ENCODE measurements at regions not wholly inside any gene's neighbourhood (a gene's known extent, or its start where the extent isn't known, plus 50 kb on each side); places are given as distances from the start of the nearest gene placed in this dataset.

DNA sequence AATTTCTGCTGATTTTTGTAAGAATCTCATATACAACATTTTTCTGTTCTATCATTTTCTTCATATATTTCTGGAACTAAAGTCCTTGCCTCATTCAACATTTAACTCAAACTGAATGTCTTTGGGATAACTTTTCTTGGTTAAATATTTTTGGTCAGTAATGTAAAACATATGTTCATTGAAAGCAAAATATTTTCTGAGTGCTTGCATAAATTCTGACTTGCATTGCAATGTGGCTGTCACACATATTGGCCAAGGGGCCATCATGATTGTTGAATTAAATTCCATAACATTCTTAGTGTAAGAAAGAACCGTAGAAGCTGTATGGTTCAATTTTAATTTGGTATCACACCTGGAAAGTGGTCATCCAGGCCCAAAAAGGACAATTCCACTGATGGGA, 369.4 kb downstream of the GALC start:
- no peaks in the 10 kb centered on the region for H3K4me1 ChIP-seq (ENCODE audit: control insufficient read depth in 4 of 4, insufficient read depth in 4 of 4, low read length in 3 of 4)
- no peak overlapping the region for H3K27ac ChIP-seq (ENCODE audit: low read depth in 1 of 2, low read length in 2 of 2)
- peaks cover 0 to 13% (median 4%) of the 10 kb centered on the region in 4 donors for H3K9me3 ChIP-seq (ENCODE audit: control insufficient read depth in 4 of 4, low read length in 3 of 4)
- TF ChIP-seq FOXA2 (IDR thresholded peaks at IDR 0.05) (no peak), GABPA (IDR thresholded peaks at IDR 0.05 in 1 of 2, conservative IDR thresholded peaks at IDR 0.05 in 1 of 2) (no peak), EGR1 (IDR thresholded peaks at IDR 0.05; ENCODE audit: low read depth in 2 of 2) (no peak), JUND (IDR thresholded peaks at IDR 0.05) (no peak), FOXA1 (IDR thresholded peaks at IDR 0.05) (no peak)
- TF ChIP-seq, protein P1, sequence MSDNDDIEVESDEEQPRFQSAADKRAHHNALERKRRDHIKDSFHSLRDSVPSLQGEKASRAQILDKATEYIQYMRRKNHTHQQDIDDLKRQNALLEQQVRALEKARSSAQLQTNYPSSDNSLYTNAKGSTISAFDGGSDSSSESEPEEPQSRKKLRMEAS (IDR thresholded peaks at IDR 0.05) = no peak
- TF ChIP-seq, protein P2, sequence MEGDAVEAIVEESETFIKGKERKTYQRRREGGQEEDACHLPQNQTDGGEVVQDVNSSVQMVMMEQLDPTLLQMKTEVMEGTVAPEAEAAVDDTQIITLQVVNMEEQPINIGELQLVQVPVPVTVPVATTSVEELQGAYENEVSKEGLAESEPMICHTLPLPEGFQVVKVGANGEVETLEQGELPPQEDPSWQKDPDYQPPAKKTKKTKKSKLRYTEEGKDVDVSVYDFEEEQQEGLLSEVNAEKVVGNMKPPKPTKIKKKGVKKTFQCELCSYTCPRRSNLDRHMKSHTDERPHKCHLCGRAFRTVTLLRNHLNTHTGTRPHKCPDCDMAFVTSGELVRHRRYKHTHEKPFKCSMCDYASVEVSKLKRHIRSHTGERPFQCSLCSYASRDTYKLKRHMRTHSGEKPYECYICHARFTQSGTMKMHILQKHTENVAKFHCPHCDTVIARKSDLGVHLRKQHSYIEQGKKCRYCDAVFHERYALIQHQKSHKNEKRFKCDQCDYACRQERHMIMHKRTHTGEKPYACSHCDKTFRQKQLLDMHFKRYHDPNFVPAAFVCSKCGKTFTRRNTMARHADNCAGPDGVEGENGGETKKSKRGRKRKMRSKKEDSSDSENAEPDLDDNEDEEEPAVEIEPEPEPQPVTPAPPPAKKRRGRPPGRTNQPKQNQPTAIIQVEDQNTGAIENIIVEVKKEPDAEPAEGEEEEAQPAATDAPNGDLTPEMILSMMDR (IDR thresholded peaks at IDR 0.05; ENCODE audit: low read depth, low read length, missing input control) = no peak
- no peaks in the 10 kb centered on the region for H3K36me3 ChIP-seq (ENCODE audit: control insufficient read depth in 4 of 4, insufficient read depth in 3 of 4, low read depth in 1 of 4, low read length in 3 of 4)
- no peak overlapping the region for H3K9ac ChIP-seq (ENCODE audit: low read depth in 1 of 2, low read length in 2 of 2)
- WGBS = 92% methylated on average over 1 of the region's 1 CpG
- DNase-seq (ENCODE audit: low spot score) = no peak
- H3K27me3 ChIP-seq (ENCODE audit: control insufficient read depth in 4 of 4, insufficient read depth in 4 of 4, low read length in 3 of 4) = no peaks in the 10 kb centered on the region
- no peak overlapping the region for H3K4me3 ChIP-seq (ENCODE audit: low read depth in 1 of 3, low read length in 3 of 3)

DNA sequence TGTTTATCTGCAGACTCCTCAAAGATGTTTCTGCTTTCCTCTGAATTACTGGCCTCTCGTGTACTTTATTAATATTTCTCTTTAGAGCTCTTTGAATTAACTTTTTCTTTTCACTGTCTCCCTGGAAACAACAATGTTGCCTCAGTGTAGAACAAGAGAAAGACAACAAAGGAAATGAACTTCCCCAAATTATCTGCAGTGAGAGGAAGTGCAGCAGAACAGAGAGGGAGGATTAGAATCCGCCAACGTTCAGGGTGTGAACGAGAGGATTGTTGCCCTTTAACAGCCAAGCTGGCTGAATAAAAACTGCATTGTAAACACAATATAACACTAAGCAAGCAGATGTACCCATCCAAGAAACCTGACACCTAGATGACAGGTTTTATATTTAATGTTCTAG, 375.9 kb downstream of the GALC start:
- Histone ChIP-seq H3K27ac (ENCODE audit: low read depth in 1 of 2, low read length in 2 of 2) (no peak overlapping the region), H3K36me3 (ENCODE audit: control insufficient read depth in 4 of 4, insufficient read depth in 3 of 4, low read depth in 1 of 4, low read length in 3 of 4) (no peaks in the 10 kb centered on the region), H3K27me3 (ENCODE audit: control insufficient read depth in 4 of 4, insufficient read depth in 4 of 4, low read length in 3 of 4) (peaks cover 0 to 2% (median 0%) of the 10 kb centered on the region in 4 donors), H3K9me3 (ENCODE audit: control insufficient read depth in 4 of 4, low read length in 3 of 4) (peaks cover 0 to 9% (median 4%) of the 10 kb centered on the region in 4 donors), H3K4me3 (ENCODE audit: low read depth in 1 of 3, low read length in 3 of 3) (no peak overlapping the region), H3K4me1 (ENCODE audit: control insufficient read depth in 4 of 4, insufficient read depth in 4 of 4, low read length in 3 of 4) (no peaks in the 10 kb centered on the region), H3K9ac (ENCODE audit: low read depth in 1 of 2, low read length in 2 of 2) (no peak overlapping the region)
- no peak for DNase-seq (ENCODE audit: low spot score)
- TF ChIP-seq GABPA (IDR thresholded peaks at IDR 0.05 in 1 of 2, conservative IDR thresholded peaks at IDR 0.05 in 1 of 2) (no peak), EGR1 (IDR thresholded peaks at IDR 0.05; ENCODE audit: low read depth in 2 of 2) (no peak), HNF4A (conservative IDR thresholded peaks at IDR 0.05) (no peak), RAD21 (IDR thresholded peaks at IDR 0.05) (no peak), TAF1 (conservative IDR thresholded peaks at IDR 0.05) (no peak), RXRA (IDR thresholded peaks at IDR 0.05) (no peak), JUND (IDR thresholded peaks at IDR 0.05) (no peak), YY1 (IDR thresholded peaks at IDR 0.05) (no peak), FOXA2 (IDR thresholded peaks at IDR 0.05) (no peak), HNF4G (IDR thresholded peaks at IDR 0.05) (no peak), NR2F2 (IDR thresholded peaks at IDR 0.05) (no peak)
- TF ChIP-seq, protein P3, sequence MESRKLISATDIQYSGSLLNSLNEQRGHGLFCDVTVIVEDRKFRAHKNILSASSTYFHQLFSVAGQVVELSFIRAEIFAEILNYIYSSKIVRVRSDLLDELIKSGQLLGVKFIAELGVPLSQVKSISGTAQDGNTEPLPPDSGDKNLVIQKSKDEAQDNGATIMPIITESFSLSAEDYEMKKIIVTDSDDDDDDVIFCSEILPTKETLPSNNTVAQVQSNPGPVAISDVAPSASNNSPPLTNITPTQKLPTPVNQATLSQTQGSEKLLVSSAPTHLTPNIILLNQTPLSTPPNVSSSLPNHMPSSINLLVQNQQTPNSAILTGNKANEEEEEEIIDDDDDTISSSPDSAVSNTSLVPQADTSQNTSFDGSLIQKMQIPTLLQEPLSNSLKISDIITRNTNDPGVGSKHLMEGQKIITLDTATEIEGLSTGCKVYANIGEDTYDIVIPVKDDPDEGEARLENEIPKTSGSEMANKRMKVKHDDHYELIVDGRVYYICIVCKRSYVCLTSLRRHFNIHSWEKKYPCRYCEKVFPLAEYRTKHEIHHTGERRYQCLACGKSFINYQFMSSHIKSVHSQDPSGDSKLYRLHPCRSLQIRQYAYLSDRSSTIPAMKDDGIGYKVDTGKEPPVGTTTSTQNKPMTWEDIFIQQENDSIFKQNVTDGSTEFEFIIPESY (IDR thresholded peaks at IDR 0.05) = no peak
- TF ChIP-seq, protein P2 (IDR thresholded peaks at IDR 0.05; ENCODE audit: low read depth, low read length, missing input control) = no peak
- TF ChIP-seq, protein P1 (IDR thresholded peaks at IDR 0.05) = no peak
- TF ChIP-seq, protein P4, sequence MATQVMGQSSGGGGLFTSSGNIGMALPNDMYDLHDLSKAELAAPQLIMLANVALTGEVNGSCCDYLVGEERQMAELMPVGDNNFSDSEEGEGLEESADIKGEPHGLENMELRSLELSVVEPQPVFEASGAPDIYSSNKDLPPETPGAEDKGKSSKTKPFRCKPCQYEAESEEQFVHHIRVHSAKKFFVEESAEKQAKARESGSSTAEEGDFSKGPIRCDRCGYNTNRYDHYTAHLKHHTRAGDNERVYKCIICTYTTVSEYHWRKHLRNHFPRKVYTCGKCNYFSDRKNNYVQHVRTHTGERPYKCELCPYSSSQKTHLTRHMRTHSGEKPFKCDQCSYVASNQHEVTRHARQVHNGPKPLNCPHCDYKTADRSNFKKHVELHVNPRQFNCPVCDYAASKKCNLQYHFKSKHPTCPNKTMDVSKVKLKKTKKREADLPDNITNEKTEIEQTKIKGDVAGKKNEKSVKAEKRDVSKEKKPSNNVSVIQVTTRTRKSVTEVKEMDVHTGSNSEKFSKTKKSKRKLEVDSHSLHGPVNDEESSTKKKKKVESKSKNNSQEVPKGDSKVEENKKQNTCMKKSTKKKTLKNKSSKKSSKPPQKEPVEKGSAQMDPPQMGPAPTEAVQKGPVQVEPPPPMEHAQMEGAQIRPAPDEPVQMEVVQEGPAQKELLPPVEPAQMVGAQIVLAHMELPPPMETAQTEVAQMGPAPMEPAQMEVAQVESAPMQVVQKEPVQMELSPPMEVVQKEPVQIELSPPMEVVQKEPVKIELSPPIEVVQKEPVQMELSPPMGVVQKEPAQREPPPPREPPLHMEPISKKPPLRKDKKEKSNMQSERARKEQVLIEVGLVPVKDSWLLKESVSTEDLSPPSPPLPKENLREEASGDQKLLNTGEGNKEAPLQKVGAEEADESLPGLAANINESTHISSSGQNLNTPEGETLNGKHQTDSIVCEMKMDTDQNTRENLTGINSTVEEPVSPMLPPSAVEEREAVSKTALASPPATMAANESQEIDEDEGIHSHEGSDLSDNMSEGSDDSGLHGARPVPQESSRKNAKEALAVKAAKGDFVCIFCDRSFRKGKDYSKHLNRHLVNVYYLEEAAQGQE (IDR thresholded peaks at IDR 0.05) = no peak
- TF ChIP-seq, protein P5, sequence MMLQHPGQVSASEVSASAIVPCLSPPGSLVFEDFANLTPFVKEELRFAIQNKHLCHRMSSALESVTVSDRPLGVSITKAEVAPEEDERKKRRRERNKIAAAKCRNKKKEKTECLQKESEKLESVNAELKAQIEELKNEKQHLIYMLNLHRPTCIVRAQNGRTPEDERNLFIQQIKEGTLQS (IDR thresholded peaks at IDR 0.05) = no peak
- 47% methylated on average over 4 of the region's 4 CpGs for WGBS
